Endodermal cell (in vitro differentiated cells): ENCODE measurements at regions not wholly inside any gene's neighbourhood (a gene's known extent, or its start where the extent isn't known, plus 50 kb on each side); places are given as distances from the start of the nearest gene placed in this dataset.

Experiments used
- DNase-seq: peaks from one replicate; pipeline ENCODE4 v3.0.0-alpha.2; 2017
- H3K27ac ChIP-seq: 2 replicates; pipeline ENCODE4 v1.5.1; 2013; ENCODE audit warnings: mild to moderate bottlenecking, low read depth, low read length, moderate library complexity
- H3K27me3 ChIP-seq: 2 replicates; pipeline ENCODE4 v1.6.1; 2013; ENCODE audit warnings: mild to moderate bottlenecking, low read length, moderate library complexity; ENCODE audit not compliant: insufficient read depth, control insufficient read depth, poor library complexity, severe bottlenecking
- H3K36me3 ChIP-seq: 2 replicates; pipeline ENCODE4 v1.7.0; 2013; ENCODE audit warnings: mild to moderate bottlenecking, low read length, moderate library complexity; ENCODE audit not compliant: control insufficient read depth, insufficient read depth
- H3K4me1 ChIP-seq: one replicate; pipeline ENCODE4 v1.7.0; 2013; ENCODE audit warnings: low read length; ENCODE audit not compliant: control insufficient read depth, insufficient read depth
- H3K4me3 ChIP-seq: 2 replicates; pipeline ENCODE4 v1.5.1; 2013; ENCODE audit warnings: mild to moderate bottlenecking, low read length, moderate library complexity
- H3K9ac ChIP-seq: 2 replicates; pipeline ENCODE4 v1.6.1; 2013; ENCODE audit warnings: mild to moderate bottlenecking, low read length, moderate library complexity; ENCODE audit not compliant: poor library complexity, severe bottlenecking; ENCODE audit errors: extremely low read depth
- H3K9me3 ChIP-seq: 2 replicates; pipeline ENCODE4 v1.6.1; 2013; ENCODE audit warnings: mild to moderate bottlenecking, low read length, moderate library complexity; ENCODE audit not compliant: control insufficient read depth
- H3K27ac Mint-ChIP-seq: 2 replicates; pipeline ENCODE4 v1.8.0; 2020; ENCODE audit warnings: mixed read lengths
- H3K27me3 Mint-ChIP-seq: 2 replicates; pipeline ENCODE4 v1.8.0; 2021; ENCODE audit warnings: mild to moderate bottlenecking, mixed read lengths; ENCODE audit not compliant: insufficient read depth
- H3K36me3 Mint-ChIP-seq: 2 replicates; pipeline ENCODE4 v1.8.0; 2020; ENCODE audit warnings: low read depth, mixed read lengths
- H3K4me1 Mint-ChIP-seq: 2 replicates; pipeline ENCODE4 v1.8.0; 2020; ENCODE audit warnings: mixed read lengths
- H3K4me3 Mint-ChIP-seq: 2 replicates; pipeline ENCODE4 v1.8.0; 2020; ENCODE audit warnings: mild to moderate bottlenecking, moderate library complexity, mixed read lengths
- H3K9me3 Mint-ChIP-seq: 2 replicates; pipeline ENCODE4 v1.8.0; 2020; ENCODE audit warnings: mild to moderate bottlenecking, mixed read lengths
- WGBS, 2 experiments: methylation state at CpG; one replicate each; pipeline versions ENCODE4 v1.1.5 to v1.1.7; 2013; ENCODE audit warnings: missing lambda C conversion rate in 2 of 2, mixed read lengths in 1 of 2; ENCODE audit not compliant: insufficient coverage in 1 of 2, insufficient read length in 1 of 2; 5-methylcytosine and 5-hydroxymethylcytosine counted together
- TF ChIP-seq, protein P1 (sequence below): fragments of 200-600 bp; sonication (generic); conservative IDR thresholded peaks from 2 replicates; pipeline ENCODE4 v1.5.0; 2021; ENCODE audit warnings: antibody characterized with exemption, mild to moderate bottlenecking

DNA sequence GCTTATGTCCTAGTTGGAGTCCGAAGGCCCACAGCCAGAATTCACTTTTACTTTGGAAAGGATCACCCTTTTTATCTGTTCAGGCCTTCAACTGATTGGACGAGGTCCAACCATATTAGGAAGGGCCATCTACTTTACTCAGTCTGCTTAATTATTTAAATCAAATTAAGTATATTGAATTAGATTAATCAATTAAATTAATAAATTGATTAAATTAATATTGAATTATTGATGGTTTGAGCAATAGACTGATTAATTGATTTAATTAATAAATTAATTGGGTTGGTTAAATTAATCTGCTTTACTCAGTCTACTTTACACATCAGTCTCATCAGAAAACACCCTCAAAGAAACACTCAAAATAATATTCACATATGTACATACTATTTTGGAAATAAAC is 816.9 kb upstream of the POT1 start:
- Mint-ChIP-seq H3K36me3 (no peaks in the 10 kb centered on the region), H3K4me1 (no peaks in the 10 kb centered on the region), H3K27ac (no peak overlapping the region), H3K9me3 (peaks cover 10% of the 10 kb centered on the region), H3K4me3 (no peak overlapping the region), H3K27me3 (no peaks in the 10 kb centered on the region)
- peaks cover 7% of the 10 kb centered on the region for H3K9me3 ChIP-seq
- H3K27ac ChIP-seq: no peak overlapping the region
- H3K27me3 ChIP-seq: no peaks in the 10 kb centered on the region
- H3K36me3 ChIP-seq: no peaks in the 10 kb centered on the region
- TF ChIP-seq, protein P1, sequence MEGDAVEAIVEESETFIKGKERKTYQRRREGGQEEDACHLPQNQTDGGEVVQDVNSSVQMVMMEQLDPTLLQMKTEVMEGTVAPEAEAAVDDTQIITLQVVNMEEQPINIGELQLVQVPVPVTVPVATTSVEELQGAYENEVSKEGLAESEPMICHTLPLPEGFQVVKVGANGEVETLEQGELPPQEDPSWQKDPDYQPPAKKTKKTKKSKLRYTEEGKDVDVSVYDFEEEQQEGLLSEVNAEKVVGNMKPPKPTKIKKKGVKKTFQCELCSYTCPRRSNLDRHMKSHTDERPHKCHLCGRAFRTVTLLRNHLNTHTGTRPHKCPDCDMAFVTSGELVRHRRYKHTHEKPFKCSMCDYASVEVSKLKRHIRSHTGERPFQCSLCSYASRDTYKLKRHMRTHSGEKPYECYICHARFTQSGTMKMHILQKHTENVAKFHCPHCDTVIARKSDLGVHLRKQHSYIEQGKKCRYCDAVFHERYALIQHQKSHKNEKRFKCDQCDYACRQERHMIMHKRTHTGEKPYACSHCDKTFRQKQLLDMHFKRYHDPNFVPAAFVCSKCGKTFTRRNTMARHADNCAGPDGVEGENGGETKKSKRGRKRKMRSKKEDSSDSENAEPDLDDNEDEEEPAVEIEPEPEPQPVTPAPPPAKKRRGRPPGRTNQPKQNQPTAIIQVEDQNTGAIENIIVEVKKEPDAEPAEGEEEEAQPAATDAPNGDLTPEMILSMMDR: no peak
- no peak for DNase-seq
- no peaks in the 10 kb centered on the region for H3K4me1 ChIP-seq
- no peak overlapping the region for H3K9ac ChIP-seq
- no peak overlapping the region for H3K4me3 ChIP-seq
- 87% methylated on average over 2 of the region's 2 CpGs; no CpG with 5 or more reads in 1 of the 2 experiments for WGBS, 2 experiments

DNA sequence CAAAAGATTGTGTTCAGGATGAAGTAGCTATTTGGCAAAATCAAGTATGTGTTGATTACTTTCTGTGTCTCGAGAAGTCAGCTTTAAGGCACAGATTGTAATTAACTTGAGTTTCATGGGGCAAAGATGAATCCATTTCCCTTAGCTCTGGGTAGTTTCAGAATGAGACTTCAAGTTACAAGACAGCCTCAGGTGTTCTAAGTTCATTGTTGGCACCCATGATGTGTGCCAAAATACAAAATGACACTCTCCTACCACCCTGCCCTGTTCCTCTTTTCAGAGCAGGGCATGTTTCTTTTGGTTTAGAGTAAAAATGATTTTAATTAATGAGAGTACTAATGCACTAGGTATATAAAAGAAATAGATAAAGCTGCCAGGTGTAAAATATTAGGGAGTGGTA is 797.6 kb upstream of the POT1 start:
- Mint-ChIP-seq H3K9me3 (no peaks in the 10 kb centered on the region), H3K4me1 (no peaks in the 10 kb centered on the region), H3K27ac (no peak overlapping the region), H3K27me3 (no peaks in the 10 kb centered on the region), H3K4me3 (no peak overlapping the region), H3K36me3 (no peaks in the 10 kb centered on the region)
- Histone ChIP-seq H3K9ac (no peak overlapping the region), H3K36me3 (no peaks in the 10 kb centered on the region), H3K27ac (no peak overlapping the region), H3K4me3 (no peak overlapping the region), H3K27me3 (no peaks in the 10 kb centered on the region), H3K9me3 (no peaks in the 10 kb centered on the region), H3K4me1 (no peaks in the 10 kb centered on the region)
- DNase-seq: no peak
- TF ChIP-seq, protein P1: no peak
- 96 to 100% methylated on average over 1 of the region's 1 CpG for WGBS, 2 experiments

DNA sequence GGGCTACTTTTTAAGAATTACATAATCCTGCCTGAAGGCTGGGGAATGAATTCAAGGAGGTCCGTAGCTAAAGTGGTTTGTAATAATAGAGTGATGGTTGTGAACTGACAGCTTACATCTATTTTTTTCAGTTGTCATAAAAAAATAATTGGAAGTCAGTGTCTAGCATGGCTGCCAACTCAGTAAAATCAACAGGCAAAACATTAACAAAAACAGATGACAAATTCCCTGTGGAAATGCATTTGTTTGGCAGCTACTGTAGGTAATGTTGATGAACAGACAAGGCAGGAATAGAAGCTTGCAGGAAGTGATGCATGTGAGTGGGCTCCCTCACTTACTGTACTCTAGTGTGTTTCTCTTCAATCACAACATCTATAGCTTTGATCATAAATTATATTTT is 766.0 kb upstream of the POT1 start:
- H3K9ac ChIP-seq: no peak overlapping the region
- Mint-ChIP-seq H3K9me3 (peaks cover 3% of the 10 kb centered on the region), H3K4me3 (no peak overlapping the region), H3K36me3 (no peaks in the 10 kb centered on the region), H3K27me3 (no peaks in the 10 kb centered on the region), H3K27ac (no peak overlapping the region), H3K4me1 (peaks cover 4% of the 10 kb centered on the region)
- no peak for DNase-seq
- H3K27ac ChIP-seq: no peak overlapping the region
- H3K36me3 ChIP-seq: no peaks in the 10 kb centered on the region
- no peaks in the 10 kb centered on the region for H3K4me1 ChIP-seq
- no peaks in the 10 kb centered on the region for H3K27me3 ChIP-seq
- no peaks in the 10 kb centered on the region for H3K9me3 ChIP-seq
- H3K4me3 ChIP-seq: no peak overlapping the region
- TF ChIP-seq, protein P1: no peak
- WGBS, 2 experiments: 94% methylated on average over 1 of the region's 1 CpG; no CpG with 5 or more reads in 1 of the 2 experiments
